SH-SY5Y (cell line): ENCODE measurements at regions not wholly inside any gene's neighbourhood (a gene's known extent, or its start where the extent isn't known, plus 50 kb on each side); places are given as distances from the start of the nearest gene placed in this dataset.

Experiments
- GATA2 ChIP-seq: IDR thresholded peaks from 2 replicates; pipeline ENCODE4 v1.6.1; 2011; ENCODE audit warnings: mild to moderate bottlenecking, low read depth, low read length
- GATA3 ChIP-seq: IDR thresholded peaks from 2 replicates; pipeline ENCODE4 v1.6.1; 2011; ENCODE audit warnings: low read depth, mild to moderate bottlenecking, low read length, moderate library complexity

- TF ChIP-seq GATA3, result no peak
- TF ChIP-seq GATA2, result no peak
These were observed 248.4 kb downstream of the HHIPL2 start for GRCh38 chr1:222299524-222299923.
